HCT116 (cell line): ENCODE measurements at regions not wholly inside any gene's neighbourhood (a gene's known extent, or its start where the extent isn't known, plus 50 kb on each side); places are given as distances from the start of the nearest gene placed in this dataset.

Source experiments
- CBX3 ChIP-seq: IDR thresholded peaks from 2 replicates; pipeline ENCODE4 v1.6.1; 2012; ENCODE audit warnings: low read depth
- CEBPB ChIP-seq: IDR thresholded peaks from 2 replicates; pipeline ENCODE4 v1.6.1; 2012; ENCODE audit warnings: low read depth
- EZH2 ChIP-seq: fragments of 200-600 bp; sonication (generic); IDR thresholded peaks from 2 replicates; pipeline ENCODE4 v1.6.1; 2017; ENCODE audit warnings: antibody characterized with exemption, mixed run types
- POLR2A ChIP-seq: IDR thresholded peaks from 2 replicates; pipeline ENCODE4 v1.7.0; 2011; ENCODE audit warnings: borderline replicate concordance; ENCODE audit not compliant: insufficient read depth, insufficient read length; ENCODE audit errors: extremely low read depth
- POLR2AphosphoS5 ChIP-seq: IDR thresholded peaks from 2 replicates; pipeline ENCODE4 v1.6.1; 2011; ENCODE audit warnings: mild to moderate bottlenecking, low read depth, low read length, moderate library complexity
- TCF7L2 ChIP-seq: IDR thresholded peaks from 2 replicates; pipeline ENCODE4 v1.7.0; 2011; ENCODE audit warnings: borderline replicate concordance, inconsistent platforms; ENCODE audit not compliant: insufficient read depth, insufficient read length; ENCODE audit errors: extremely low read depth
- YY1 ChIP-seq: IDR thresholded peaks from 2 replicates; pipeline ENCODE4 v1.6.1; 2011; ENCODE audit warnings: low read length, low read depth, moderate library complexity, mild to moderate bottlenecking; ENCODE audit not compliant: insufficient replicate concordance; ENCODE audit errors: extremely low read depth
- ZFX ChIP-seq: fragments of 450-650 bp; IDR thresholded peaks from 2 replicates; pipeline ENCODE4 v1.6.1; 2017
- TF ChIP-seq, protein P1 (sequence below), 3 experiments: fragments of 200-600 bp in 1 of 3; sonication (generic) in 1 of 3; IDR thresholded peaks in 2 of 3; conservative IDR thresholded peaks in 1 of 3; 2 replicates each; pipeline ENCODE4 v1.5.1; 2012 to 2017; ENCODE audit warnings: low read depth in 2 of 3, low read length in 2 of 3, antibody characterized with exemption in 1 of 3, borderline replicate concordance in 1 of 3, control low read depth in 1 of 3, mild to moderate bottlenecking in 1 of 3, mixed read lengths in 1 of 3, mixed run types in 1 of 3, moderate library complexity in 1 of 3; ENCODE audit not compliant: insufficient read depth in 1 of 3
- TF ChIP-seq, protein P2 (sequence below): IDR thresholded peaks from 2 replicates; pipeline ENCODE4 v1.6.1; 2012
- TF ChIP-seq, protein P3 (sequence below): IDR thresholded peaks from 2 replicates; pipeline ENCODE4 v1.6.1; 2011; ENCODE audit warnings: mild to moderate bottlenecking, low read length, moderate library complexity; ENCODE audit not compliant: insufficient replicate concordance; ENCODE audit errors: extremely low read depth

DNA sequence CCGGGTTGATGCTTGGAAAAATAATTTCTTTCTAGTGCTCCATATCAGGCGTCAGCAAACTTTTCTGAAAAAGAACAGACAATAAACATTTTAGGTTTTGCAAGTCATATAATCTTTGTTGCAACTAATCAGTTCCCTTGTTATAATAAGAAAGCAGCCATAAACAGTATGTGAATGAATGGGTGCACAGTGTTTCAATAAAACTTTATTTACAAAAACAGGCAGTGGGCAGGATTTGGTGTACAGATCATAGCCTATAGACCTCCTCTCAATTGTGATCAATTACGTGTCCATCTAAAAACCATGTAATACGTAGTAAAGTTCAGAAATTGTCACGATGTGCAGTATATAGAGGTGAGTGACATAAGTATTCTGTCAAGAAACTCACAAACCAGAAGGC lies 143.4 kb downstream of the AREG start:
- TF ChIP-seq POLR2AphosphoS5, result no peak
- TF ChIP-seq, protein P1, sequence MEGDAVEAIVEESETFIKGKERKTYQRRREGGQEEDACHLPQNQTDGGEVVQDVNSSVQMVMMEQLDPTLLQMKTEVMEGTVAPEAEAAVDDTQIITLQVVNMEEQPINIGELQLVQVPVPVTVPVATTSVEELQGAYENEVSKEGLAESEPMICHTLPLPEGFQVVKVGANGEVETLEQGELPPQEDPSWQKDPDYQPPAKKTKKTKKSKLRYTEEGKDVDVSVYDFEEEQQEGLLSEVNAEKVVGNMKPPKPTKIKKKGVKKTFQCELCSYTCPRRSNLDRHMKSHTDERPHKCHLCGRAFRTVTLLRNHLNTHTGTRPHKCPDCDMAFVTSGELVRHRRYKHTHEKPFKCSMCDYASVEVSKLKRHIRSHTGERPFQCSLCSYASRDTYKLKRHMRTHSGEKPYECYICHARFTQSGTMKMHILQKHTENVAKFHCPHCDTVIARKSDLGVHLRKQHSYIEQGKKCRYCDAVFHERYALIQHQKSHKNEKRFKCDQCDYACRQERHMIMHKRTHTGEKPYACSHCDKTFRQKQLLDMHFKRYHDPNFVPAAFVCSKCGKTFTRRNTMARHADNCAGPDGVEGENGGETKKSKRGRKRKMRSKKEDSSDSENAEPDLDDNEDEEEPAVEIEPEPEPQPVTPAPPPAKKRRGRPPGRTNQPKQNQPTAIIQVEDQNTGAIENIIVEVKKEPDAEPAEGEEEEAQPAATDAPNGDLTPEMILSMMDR (IDR thresholded peaks at IDR 0.05 in 2 of 3, conservative IDR thresholded peaks at IDR 0.05 in 1 of 3; ENCODE audit: borderline replicate concordance in 1 of 3, insufficient read depth in 1 of 3, low read depth in 2 of 3, low read length in 2 of 3), result no peak
- no peak for TF ChIP-seq POLR2A
- TF ChIP-seq, protein P2, sequence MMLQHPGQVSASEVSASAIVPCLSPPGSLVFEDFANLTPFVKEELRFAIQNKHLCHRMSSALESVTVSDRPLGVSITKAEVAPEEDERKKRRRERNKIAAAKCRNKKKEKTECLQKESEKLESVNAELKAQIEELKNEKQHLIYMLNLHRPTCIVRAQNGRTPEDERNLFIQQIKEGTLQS, result no peak
- TF ChIP-seq YY1, result no peak
- TF ChIP-seq, protein P3, sequence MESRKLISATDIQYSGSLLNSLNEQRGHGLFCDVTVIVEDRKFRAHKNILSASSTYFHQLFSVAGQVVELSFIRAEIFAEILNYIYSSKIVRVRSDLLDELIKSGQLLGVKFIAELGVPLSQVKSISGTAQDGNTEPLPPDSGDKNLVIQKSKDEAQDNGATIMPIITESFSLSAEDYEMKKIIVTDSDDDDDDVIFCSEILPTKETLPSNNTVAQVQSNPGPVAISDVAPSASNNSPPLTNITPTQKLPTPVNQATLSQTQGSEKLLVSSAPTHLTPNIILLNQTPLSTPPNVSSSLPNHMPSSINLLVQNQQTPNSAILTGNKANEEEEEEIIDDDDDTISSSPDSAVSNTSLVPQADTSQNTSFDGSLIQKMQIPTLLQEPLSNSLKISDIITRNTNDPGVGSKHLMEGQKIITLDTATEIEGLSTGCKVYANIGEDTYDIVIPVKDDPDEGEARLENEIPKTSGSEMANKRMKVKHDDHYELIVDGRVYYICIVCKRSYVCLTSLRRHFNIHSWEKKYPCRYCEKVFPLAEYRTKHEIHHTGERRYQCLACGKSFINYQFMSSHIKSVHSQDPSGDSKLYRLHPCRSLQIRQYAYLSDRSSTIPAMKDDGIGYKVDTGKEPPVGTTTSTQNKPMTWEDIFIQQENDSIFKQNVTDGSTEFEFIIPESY, result no peak
- TF ChIP-seq TCF7L2, result no peak
- no peak for TF ChIP-seq EZH2
- TF ChIP-seq CEBPB, result no peak
- no peak for TF ChIP-seq CBX3
- no peak for TF ChIP-seq ZFX
